Neutrophil (primary cell): ENCODE measurements at regions not wholly inside any gene's neighbourhood (a gene's known extent, or its start where the extent isn't known, plus 50 kb on each side); places are given as distances from the start of the nearest gene placed in this dataset.

Experiments used
- H3K27ac ChIP-seq: fragments of 200-600 bp; sonication (generic); 2 replicates; pipeline ENCODE4 v1.5.1; 2016; ENCODE audit warnings: mild to moderate bottlenecking, moderate library complexity
- H3K27me3 ChIP-seq: fragments of 200-600 bp; sonication (generic); 2 replicates; pipeline ENCODE4 v1.6.0; 2016; ENCODE audit warnings: mild to moderate bottlenecking
- H3K36me3 ChIP-seq: fragments of 200-600 bp; sonication (generic); 2 replicates; pipeline ENCODE4 v1.5.1; 2017
- H3K4me1 ChIP-seq, 2 experiments: fragments of 200-600 bp in 1 of 2; sonication (generic) in 1 of 2; 1 replicate in 1 of 2; 2 replicates in 1 of 2; pipeline versions ENCODE4 v1.5.1 to v1.6.1; 2013 to 2016; ENCODE audit warnings: low read depth in 1 of 2, low read length in 1 of 2, mild to moderate bottlenecking in 1 of 2, moderate library complexity in 1 of 2; ENCODE audit not compliant: control insufficient read depth in 1 of 2, insufficient read depth in 1 of 2
- H3K4me3 ChIP-seq, 2 experiments: fragments of 200-600 bp in 1 of 2; sonication (generic) in 1 of 2; 1 replicate in 1 of 2; 2 replicates in 1 of 2; pipeline ENCODE4 v1.5.1; 2013 to 2016; ENCODE audit warnings: low read depth in 1 of 2, low read length in 1 of 2, mild to moderate bottlenecking in 1 of 2, moderate library complexity in 1 of 2
- H3K9me3 ChIP-seq: fragments of 200-600 bp; sonication (generic); 2 replicates; pipeline ENCODE4 v1.5.1; 2016
- CTCF ChIP-seq: fragments of 200-600 bp; sonication (generic); IDR thresholded peaks from 2 replicates; pipeline ENCODE4 v1.5.1; 2016; ENCODE audit warnings: antibody characterized with exemption

DNA sequence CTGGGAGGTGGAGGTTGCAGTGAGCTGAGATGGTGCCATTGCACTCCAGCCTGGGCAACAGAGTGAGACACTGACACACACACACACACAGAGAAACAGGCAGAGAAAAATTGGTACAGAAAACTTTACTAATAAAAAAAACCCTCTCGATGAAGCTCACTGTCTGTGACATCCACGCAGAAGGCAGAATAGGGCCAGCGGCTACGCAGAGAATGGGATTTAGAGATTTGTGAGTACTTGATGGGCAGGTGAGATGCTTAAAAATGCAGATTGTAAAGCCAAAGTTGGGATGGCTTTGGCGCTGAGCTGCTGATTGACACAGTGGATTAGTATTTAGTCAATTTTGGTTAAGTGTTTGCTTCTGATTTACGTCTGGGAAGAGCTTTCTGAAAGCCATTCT, 561.1 kb downstream of the TBC1D22A start:
- Histone ChIP-seq H3K4me1 (no peaks in the 10 kb centered on the region), H3K9me3 (no peaks in the 10 kb centered on the region), H3K27ac (no peak overlapping the region), H3K4me3 (no peak overlapping the region), H3K27me3 (no peaks in the 10 kb centered on the region), H3K36me3 (no peaks in the 10 kb centered on the region)
- no peak for TF ChIP-seq CTCF

DNA sequence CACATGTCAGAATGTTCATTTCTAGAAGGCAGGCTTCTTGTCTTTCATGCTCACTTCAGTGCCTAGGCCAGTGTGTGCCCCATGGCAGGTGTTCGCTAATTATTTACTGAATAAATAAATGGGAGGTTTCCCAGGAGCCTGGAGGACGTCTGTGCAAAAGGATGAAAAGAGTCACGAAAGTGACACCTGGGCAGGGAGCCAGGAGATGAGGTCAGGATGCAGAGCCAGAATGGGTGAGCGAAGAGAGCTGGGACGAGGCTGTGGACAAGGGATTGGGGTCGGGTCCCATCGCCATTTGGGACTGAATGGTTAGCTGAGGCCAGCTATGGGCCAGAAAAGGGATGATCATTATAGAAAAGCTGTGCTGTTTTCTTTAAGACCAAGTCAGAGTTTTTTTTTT, 560.4 kb downstream of the TBC1D22A start:
- Histone ChIP-seq H3K9me3 (no peaks in the 10 kb centered on the region), H3K27ac (no peak overlapping the region), H3K27me3 (no peaks in the 10 kb centered on the region), H3K4me3 (no peak overlapping the region), H3K36me3 (no peaks in the 10 kb centered on the region), H3K4me1 (no peaks in the 10 kb centered on the region)
- no peak for TF ChIP-seq CTCF

GRCh38 chr22:47320560-47320959, 558.1 kb downstream of the TBC1D22A start:
- no peaks in the 10 kb centered on the region for H3K9me3 ChIP-seq
- peaks cover 7% of the 10 kb centered on the region for H3K27me3 ChIP-seq
- H3K4me1 ChIP-seq = no peaks in the 10 kb centered on the region
- H3K36me3 ChIP-seq = no peaks in the 10 kb centered on the region
- no peak overlapping the region for H3K4me3 ChIP-seq
- TF ChIP-seq CTCF = no peak
- H3K27ac ChIP-seq = no peak overlapping the region

DNA sequence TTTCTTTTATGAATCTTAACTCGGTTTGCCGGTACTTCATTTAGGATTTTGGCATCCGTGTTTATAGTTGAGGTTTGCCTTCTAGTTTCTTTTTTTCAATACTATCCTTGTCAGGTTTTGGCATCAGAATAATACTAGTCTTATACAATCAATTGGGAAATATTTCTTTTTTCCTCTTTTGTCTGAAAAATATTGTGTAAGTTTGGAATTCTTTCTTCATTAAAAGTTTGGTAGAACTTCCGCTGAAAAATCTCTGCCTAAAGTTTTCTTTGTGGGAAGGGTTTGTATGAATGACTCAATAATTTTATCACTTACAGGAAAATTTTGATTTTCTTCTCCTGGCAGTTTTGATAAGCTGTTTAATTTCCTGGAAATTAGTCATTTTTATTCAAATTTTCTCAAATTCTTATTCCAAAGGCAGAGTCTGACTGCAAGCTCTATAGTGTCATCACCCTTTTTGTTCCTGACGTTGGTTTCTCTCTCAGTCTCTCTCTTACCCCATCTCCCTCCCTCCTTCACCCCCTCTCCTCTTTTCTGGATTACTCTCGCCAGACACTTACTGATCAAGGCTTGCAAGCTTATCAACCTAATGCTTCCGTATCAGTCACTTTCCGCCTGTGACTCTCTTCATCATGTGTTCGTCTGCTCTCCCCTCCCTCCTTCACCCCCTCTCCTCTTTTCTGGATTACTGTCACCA, 555.7 kb downstream of the TBC1D22A start:
- no peak overlapping the region for H3K4me3 ChIP-seq
- no peaks in the 10 kb centered on the region for H3K9me3 ChIP-seq
- peaks cover 7% of the 10 kb centered on the region for H3K27me3 ChIP-seq
- H3K36me3 ChIP-seq = no peaks in the 10 kb centered on the region
- H3K4me1 ChIP-seq = no peaks in the 10 kb centered on the region
- no peak overlapping the region for H3K27ac ChIP-seq
- no peak for TF ChIP-seq CTCF

DNA sequence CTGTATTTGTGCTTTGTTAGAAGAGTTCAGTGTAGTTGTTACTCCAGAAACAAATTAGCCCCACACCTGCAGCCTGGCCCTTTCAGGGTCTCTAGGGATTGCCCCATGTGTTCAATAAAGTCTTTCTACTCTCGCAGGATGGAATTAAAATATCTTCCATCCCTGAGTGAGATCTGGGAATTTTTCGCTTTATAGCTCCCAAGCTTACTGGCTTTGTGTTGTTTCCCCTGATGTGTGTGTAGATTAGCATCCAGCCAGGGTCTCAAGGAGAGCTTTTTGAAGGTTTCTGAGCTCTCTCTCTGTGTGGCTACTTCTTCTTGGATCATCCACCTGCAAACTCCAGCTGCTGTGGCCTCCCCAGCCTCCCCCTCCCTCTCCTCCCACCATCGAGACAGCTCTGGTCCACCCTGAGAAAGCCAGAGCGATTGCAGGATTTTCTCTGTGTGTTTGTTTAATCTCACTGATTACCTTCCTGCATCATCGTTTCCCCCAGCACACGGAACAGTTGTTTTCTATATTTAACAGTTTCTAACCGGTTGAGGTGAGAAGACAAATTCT, 553.5 kb downstream of the TBC1D22A start:
- no peak for TF ChIP-seq CTCF
- Histone ChIP-seq H3K4me3 (no peak overlapping the region), H3K9me3 (no peaks in the 10 kb centered on the region), H3K27me3 (peaks cover 7% of the 10 kb centered on the region), H3K36me3 (no peaks in the 10 kb centered on the region), H3K4me1 (no peaks in the 10 kb centered on the region), H3K27ac (no peak overlapping the region)
